Pancreas (tissue), 10 donors: ENCODE measurements at regions not wholly inside any gene's neighbourhood (a gene's known extent, or its start where the extent isn't known, plus 50 kb on each side); places are given as distances from the start of the nearest gene placed in this dataset.
A peak's percentile ranks its signal among the peaks of the same experiment; 100 is the strongest.

ENCODE experiments used
- ATAC-seq, 4 donors: fragments of 200-7000 bp; cut with Tn5 transposase; one replicate each; pipeline versions ENCODE4 v1.8.0 to v1.9.1; 2020; ENCODE audit warnings: mild to moderate bottlenecking in 4 of 4, moderate library complexity in 4 of 4
- DNase-seq, 6 donors: peaks; one replicate each; pipeline ENCODE4 v3.0.0-alpha.2; 2020
- FAIRE-seq: peaks from 2 replicates; lab custom pipeline; 2012; peaks lifted over from hg19 to GRCh38; lab: Jason Lieb, UNC
- H3K27ac ChIP-seq, 4 donors: fragments of 200-600 bp; sonication (generic); 1 replicate in 3 of 4; 2 replicates in 1 of 4; pipeline versions ENCODE4 v1.5.0 to v1.8.0; 2020
- H3K27me3 ChIP-seq, 4 donors: fragments of 200-600 bp; one replicate each; pipeline ENCODE4 v1.8.0; 2021
- H3K36me3 ChIP-seq, 3 donors: fragments of 200-600 bp; sonication (generic) in 1 of 3; one replicate each; pipeline versions ENCODE4 v1.5.0 to v1.8.0; 2020 to 2021
- H3K4me1 ChIP-seq, 3 donors: fragments of 200-600 bp; one replicate each; pipeline ENCODE4 v1.8.0; 2021
- H3K4me3 ChIP-seq, 4 donors: fragments of 200-600 bp; sonication (generic) in 2 of 4; one replicate each; pipeline versions ENCODE4 v1.5.0 to v1.8.0; 2020 to 2021
- H3K9me3 ChIP-seq, 4 donors: fragments of 200-600 bp; one replicate each; pipeline ENCODE4 v1.8.0; 2021
- WGBS, 2 donors: extraction: QIAGEN DNeasy Blood & Tissue Kit; methylation state at CpG; one replicate each; pipeline ENCODE4 v1.1.7; 2013; 5-methylcytosine and 5-hydroxymethylcytosine counted together
- intact Hi-C, 3 donors: fragments of 100-400 bp; cut with DNase I; formaldehyde crosslinking; loops; one replicate each; pipeline versions ENCODE4 v1.11.1 to v1.14.2; 2022
- TF ChIP-seq, protein P1 (sequence below), 4 donors: fragments of 200-600 bp; sonication (generic) in 3 of 4; IDR thresholded peaks; one replicate each; pipeline versions ENCODE4 v1.5.0 to v1.8.0; 2021; ENCODE audit warnings: antibody characterized with exemption in 4 of 4
- donor health status: healthy with polysubstance abuse.
- donor health status: DM: no; HTN: no; CAD: no; lungs with moderate emphysema.
- donor health status: DM: no; HTN: no; CAD: no.
- donor health status: control.
- donor health status: control.
- donor health status: Bipolar disorder and iron deficiency.
- donor health status: DM: yes; HTN: yes; CAD: no.
- donor health status: DM: no; HTN: no; CAD: no.
- donor health status: DM: no; HTN: no; CAD: no.
- donor health status: DM: yes; HTN: yes; CAD: no.

- Histone ChIP-seq H3K4me1 (no peaks in the 10 kb centered on the region), H3K9me3 (no peaks in the 10 kb centered on the region), H3K27ac (no peak overlapping the region), H3K27me3 (no peaks in the 10 kb centered on the region), H3K36me3 (no peaks in the 10 kb centered on the region), H3K4me3 (no peak overlapping the region)
- WGBS, 2 donors = 93 to 99% methylated on average over 1 of the region's 1 CpG
- intact Hi-C loops = no loop called here
- ATAC-seq = no peak
- no peak for DNase-seq
- no peak for FAIRE-seq
- TF ChIP-seq, protein P1, sequence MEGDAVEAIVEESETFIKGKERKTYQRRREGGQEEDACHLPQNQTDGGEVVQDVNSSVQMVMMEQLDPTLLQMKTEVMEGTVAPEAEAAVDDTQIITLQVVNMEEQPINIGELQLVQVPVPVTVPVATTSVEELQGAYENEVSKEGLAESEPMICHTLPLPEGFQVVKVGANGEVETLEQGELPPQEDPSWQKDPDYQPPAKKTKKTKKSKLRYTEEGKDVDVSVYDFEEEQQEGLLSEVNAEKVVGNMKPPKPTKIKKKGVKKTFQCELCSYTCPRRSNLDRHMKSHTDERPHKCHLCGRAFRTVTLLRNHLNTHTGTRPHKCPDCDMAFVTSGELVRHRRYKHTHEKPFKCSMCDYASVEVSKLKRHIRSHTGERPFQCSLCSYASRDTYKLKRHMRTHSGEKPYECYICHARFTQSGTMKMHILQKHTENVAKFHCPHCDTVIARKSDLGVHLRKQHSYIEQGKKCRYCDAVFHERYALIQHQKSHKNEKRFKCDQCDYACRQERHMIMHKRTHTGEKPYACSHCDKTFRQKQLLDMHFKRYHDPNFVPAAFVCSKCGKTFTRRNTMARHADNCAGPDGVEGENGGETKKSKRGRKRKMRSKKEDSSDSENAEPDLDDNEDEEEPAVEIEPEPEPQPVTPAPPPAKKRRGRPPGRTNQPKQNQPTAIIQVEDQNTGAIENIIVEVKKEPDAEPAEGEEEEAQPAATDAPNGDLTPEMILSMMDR (IDR thresholded peaks at IDR 0.05) = no peak
Measured at GRCh38 chr4:160161026-160161425, 1058.1 kb downstream of the RAPGEF2 start.

DNA sequence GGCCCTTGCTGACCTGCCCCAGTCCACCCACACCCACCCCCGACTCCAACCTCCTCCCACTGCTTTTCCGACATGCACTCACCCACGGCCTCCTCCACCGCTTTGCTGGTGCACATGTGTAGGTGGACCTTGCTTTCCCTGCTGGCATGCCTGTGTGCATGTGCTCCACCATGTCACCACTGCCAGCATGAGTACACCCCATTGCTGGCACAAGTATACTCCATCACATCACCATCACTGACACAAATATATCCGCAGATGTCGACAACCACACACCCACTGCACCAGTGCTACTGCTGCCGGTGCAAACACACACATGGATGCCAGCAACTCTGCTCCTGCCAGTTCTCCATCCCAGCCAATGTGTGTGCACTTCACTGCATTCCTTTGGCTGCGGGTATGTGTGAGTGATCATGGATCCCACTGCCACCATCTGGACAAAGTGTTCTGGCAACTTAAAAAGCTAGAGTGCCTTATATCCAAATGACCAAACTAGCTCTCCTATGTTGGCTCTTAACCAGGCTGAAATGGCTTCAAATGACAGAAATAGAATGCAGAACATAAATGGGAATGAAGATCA is 1072.3 kb downstream of the RAPGEF2 start:
- no peaks in the 10 kb centered on the region for H3K36me3 ChIP-seq
- no peaks in the 10 kb centered on the region for H3K27me3 ChIP-seq
- DNase-seq (peak in 1 of 6 donors; percentile 35), FAIRE-seq (no peak), ATAC-seq (no peak)
- H3K27ac ChIP-seq = no peak overlapping the region
- TF ChIP-seq, protein P1 (IDR thresholded peaks at IDR 0.05) = no peak
- no peak overlapping the region for H3K4me3 ChIP-seq
- WGBS, 2 donors = 81 to 82% methylated on average over 8 of the region's 8 CpGs
- no peaks in the 10 kb centered on the region for H3K4me1 ChIP-seq
- intact Hi-C loops = no loop called here
- no peaks in the 10 kb centered on the region for H3K9me3 ChIP-seq

GRCh38 chr4:160180211-160180610 is 1077.3 kb downstream of the RAPGEF2 start:
- Histone ChIP-seq H3K27ac (no peak overlapping the region), H3K36me3 (no peaks in the 10 kb centered on the region), H3K4me1 (no peaks in the 10 kb centered on the region), H3K27me3 (no peaks in the 10 kb centered on the region), H3K4me3 (no peak overlapping the region), H3K9me3 (no peaks in the 10 kb centered on the region)
- DNase-seq (no peak), ATAC-seq (no peak), FAIRE-seq (no peak)
- 88 to 94% methylated on average over 2 of the region's 2 CpGs for WGBS, 2 donors
- TF ChIP-seq, protein P1 (IDR thresholded peaks at IDR 0.05) = no peak
- intact Hi-C loops = no loop called here

DNA sequence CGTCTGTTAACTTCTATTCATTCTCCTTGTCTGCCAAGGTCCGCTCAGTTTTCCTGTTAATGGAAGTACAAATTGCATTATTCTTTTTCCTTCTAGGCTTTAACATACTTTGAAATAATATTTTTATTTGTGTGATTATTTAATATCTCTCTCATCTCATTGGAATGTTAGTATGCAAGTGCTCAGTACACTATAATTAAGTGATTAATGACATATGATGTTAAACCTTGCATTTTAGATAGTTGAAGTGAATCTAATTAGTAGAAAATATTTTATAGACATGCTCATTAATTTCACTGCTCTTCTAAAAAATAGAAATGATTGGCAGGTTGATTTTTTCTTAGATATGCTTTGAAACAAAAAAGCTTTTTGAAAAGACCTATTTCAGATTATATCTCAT is 1079.8 kb downstream of the RAPGEF2 start:
- H3K36me3 ChIP-seq = no peaks in the 10 kb centered on the region
- TF ChIP-seq, protein P1 (IDR thresholded peaks at IDR 0.05) = no peak
- ATAC-seq (no peak), DNase-seq (no peak), FAIRE-seq (no peak)
- 89 to 91% methylated on average over 2 of the region's 2 CpGs for WGBS, 2 donors
- H3K4me3 ChIP-seq = no peak overlapping the region
- intact Hi-C loops = no loop called here
- no peaks in the 10 kb centered on the region for H3K4me1 ChIP-seq
- H3K27me3 ChIP-seq = no peaks in the 10 kb centered on the region
- H3K9me3 ChIP-seq = no peaks in the 10 kb centered on the region
- no peak overlapping the region for H3K27ac ChIP-seq

- no peak overlapping the region for H3K4me3 ChIP-seq
- H3K36me3 ChIP-seq = no peaks in the 10 kb centered on the region
- no peak for FAIRE-seq
- WGBS, 2 donors = 90 to 94% methylated on average over 4 of the region's 4 CpGs
- ATAC-seq = no peak
- H3K9me3 ChIP-seq = no peaks in the 10 kb centered on the region
- no peaks in the 10 kb centered on the region for H3K27me3 ChIP-seq
- DNase-seq = no peak
- intact Hi-C loops = no loop called here
- TF ChIP-seq, protein P1 (IDR thresholded peaks at IDR 0.05) = no peak
- no peaks in the 10 kb centered on the region for H3K4me1 ChIP-seq
- no peak overlapping the region for H3K27ac ChIP-seq
Measured at GRCh38 chr4:160184884-160185283, 1082.0 kb downstream of the RAPGEF2 start.
